Stimulated activated CD8-positive, alpha-beta memory T cell treated with anti-CD3 and anti-CD28 coated beads, Interleukin-4, amount 100 ng/mL, for 24 hours (primary cell): ENCODE measurements at regions not wholly inside any gene's neighbourhood (a gene's known extent, or its start where the extent isn't known, plus 50 kb on each side); places are given as distances from the start of the nearest gene placed in this dataset.

Experiments used
- DNase-seq: peaks from one replicate; pipeline ENCODE4 v3.0.0-alpha.2; 2020; ENCODE audit warnings: low read depth

DNA sequence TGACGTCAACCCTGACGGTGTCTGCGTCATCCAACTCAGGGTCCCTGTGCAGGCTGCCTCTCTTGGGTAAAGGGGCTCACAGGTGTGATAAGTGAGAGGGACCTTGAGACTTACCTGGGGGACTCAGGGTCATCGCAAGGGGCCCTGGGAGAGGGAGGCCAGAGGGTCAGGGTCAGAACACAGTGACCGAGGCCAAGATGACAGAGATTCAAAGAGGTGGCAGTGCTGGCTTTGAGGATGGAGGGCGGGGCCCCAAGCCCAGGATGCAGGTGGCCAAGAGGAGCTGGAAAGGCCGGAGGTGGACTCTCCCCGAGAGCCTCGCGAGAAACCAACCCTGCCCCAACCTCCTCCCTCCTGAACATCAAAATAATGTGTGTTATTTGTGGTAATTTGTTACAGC is 165.2 kb upstream of the PPP2R2D start:
- no peak for DNase-seq

DNA sequence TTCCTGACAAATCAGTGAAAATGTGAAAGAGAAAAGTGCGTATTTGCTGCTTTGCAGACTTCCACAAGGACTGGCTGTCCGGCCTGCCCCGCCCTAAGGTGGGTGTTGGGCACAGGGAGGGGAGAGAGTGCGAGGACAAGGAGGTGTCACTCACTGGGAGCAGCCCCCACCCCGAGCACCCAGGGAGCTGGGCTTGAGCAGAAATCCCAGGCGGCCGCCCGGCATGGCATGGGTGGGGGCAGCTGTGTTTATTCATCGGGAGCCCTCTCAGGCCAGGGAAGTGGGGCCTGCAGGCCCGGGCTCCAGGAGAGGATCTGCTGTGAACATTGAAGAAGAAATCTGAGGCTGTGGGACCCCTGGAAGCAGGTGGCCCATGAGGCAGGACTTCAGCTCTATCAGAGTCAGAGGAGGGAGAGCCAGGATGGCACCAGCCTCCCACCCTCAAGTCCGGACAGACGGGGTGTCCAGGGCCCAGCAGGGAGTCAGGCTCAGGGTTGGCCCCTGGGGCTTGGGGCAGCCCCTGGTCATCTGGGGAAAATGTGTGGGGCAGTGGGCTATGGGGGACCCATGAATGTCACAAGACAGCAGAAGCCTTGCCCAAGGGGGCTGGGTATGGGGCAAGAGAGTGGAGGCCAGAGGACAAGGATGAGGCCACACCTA is 164.4 kb upstream of the PPP2R2D start:
- no peak for DNase-seq

DNA sequence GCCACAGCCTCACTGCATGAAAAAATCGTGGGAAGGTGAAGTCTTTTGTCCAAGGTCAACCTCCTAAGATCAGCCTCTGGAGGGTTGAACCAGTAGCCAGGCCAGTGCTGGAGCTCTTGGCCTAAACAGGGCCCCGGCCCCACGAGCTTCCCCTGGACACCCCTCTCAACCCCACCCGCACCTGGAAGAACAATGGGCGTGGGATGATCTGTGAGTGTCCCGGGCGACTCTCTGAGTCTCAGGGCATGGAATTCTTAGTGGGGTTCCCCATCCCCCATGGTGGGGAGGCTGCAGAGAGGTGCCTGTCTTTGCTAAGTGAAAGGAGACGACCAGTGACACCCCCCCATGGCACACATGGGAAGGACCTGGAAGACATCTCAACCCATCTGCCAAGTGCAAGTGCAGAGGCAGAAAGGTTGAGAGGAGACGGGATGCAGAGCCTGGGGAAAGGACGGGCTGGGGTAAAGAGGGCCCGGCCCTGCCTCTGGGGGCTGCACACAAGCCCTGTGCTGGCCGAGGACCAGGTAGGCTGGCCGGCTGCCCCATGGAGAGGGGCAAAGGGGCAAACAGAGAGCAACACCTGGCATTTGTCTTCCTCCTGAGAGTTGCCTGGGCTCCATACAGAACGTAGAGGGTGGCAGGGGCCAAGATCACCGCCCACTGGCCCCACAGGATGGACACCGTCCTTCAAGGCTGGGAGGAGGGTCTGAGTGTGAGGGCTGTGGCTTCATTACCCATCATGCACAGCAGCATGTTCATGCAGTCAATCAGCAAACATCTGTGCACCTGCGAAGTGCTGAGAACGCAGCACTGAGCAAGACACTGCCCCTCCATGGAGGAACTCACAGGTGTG is 163.0 kb upstream of the PPP2R2D start:
- DNase-seq: no peak

DNA sequence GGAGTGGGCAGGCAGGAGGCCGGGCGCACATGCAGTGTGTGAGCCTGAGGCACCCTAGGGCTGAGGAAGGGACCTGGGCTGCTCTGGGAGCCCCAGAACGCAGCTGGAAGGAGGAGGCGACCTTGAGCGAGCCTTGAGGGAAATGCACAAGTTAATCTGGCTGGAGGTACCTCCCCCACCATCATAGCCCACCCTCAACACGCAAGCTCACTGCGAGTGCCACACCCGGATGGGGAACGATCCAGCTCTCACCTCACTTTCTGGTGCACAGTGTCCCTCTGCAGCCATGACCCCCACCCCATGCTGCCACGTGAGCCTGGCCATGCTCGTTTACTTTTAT is 162.4 kb upstream of the PPP2R2D start:
- no peak for DNase-seq

DNA sequence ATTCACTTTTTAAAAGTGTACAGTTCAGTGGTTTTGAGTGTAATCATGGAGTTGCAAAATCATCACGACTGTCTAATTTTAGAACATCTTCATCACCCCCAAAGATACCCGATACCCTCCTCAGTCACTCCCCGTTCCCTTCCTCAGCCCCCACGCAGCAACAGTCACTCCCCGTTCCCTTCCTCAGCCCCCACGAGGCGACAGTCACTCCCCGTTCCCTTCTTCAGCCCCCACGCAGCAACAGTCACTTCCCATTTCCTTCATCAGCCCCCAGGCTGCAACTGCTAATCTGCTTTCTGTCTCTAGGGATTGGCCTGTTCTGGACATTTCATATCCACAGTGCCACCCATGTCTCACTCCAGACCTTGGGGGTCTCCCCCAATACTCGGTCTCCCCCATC is 161.6 kb upstream of the PPP2R2D start:
- no peak for DNase-seq

DNA sequence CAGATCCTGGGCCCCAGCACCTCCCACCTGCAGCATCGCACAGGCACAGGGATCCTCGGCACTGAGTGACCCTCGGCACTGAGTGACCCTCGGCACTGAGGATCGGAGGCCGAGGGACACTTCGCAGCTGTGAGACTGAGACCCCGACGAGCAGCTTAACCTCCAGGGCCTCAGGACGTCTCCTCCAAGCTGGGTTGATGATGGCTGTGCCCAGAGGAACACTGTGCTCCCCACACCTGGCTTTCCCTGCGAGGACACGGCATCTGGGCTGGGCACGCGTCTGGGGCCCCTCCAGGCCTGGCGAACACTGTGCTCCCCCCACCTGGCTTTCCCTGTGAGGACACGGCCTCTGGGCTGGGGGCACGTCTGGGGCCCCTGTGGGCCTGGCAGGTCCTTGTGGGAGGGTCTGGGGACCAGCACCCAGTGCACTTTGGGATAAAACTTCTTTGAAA is 158.3 kb upstream of the PPP2R2D start:
- no peak for DNase-seq

DNA sequence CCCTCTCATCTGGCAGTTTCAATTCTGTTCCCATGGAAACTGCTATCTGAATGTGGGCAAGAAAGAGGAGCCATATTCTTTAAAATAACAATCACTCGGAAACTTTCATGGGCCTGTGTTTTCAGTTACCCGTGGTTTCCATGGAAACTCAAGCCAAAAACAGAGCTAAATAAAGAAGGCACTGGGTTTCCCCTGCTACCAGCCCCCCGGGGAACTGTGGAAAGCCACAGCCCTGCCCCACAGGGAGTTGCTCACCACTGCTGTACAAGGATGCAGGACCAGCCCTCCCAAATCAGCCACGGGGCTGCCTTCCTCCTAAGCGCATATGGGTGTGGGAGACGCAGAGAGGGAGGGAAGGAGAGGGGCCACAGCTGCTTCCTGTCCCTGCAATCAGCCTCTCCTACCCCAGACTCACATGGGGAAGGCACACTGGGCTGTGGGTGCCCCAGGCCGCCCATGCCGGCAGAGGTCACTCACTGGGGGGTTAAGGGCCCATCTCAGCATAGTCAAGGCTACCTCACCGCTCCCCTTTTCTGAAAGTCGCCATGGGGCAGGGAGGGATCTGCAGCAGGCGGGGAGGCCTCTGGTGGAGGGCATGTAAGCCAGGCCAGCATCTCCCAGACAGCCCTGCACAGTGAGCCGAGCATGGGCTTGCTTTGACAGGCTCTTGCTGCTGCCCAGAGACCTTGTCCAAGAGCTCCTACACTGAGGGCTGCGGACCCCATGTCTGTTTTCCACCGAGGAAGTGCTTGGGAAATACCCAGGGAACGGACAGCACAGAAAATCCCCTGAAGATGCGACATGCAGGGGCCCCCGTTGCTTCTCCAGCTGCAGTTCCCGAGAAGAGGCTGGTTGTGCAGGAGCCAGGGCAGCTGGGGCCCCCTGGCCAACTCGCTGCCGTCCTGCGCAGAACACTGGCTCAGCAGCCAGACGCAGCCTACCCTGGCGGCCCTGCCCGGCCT is 157.3 kb upstream of the PPP2R2D start:
- no peak for DNase-seq

DNA sequence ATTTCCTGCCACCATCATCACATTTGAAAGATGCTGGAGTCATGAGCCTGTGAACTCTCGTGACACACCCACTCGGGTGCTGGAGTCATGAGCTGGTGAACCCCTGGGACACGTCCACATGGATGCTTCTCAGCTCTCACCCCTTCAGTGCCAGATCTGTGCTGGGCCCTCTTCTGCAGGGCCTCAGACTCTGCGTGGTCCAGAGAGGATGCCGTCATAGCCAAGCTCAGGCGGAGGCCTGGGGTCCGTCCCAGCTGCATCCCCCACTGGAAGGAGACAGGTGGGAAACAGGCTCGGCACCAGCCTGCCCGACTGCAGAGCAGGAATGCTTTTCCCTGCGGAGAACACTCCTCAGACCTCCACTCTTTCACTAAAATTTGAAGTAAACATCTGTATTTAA is 156.5 kb upstream of the PPP2R2D start:
- DNase-seq: no peak

DNA sequence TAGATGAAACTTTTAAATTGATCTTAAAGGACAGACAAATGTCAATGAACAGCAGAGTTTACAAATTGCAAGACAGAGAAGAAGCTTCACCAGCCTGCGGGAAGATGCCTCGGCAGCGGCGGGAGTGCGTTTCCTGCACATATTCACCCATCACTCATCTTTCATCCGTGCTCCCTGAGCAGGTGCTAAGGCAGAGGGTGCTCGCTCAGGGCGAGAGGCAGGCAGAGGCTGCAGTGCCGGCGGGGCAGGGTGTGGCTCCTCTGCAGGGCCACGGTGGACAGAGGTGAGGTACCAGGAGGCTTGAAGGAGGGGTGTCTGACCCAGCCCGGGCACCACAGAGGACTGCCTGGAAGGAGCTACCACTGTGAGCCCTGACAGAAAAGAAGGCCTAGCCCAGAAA is 155.2 kb upstream of the PPP2R2D start:
- no peak for DNase-seq

DNA sequence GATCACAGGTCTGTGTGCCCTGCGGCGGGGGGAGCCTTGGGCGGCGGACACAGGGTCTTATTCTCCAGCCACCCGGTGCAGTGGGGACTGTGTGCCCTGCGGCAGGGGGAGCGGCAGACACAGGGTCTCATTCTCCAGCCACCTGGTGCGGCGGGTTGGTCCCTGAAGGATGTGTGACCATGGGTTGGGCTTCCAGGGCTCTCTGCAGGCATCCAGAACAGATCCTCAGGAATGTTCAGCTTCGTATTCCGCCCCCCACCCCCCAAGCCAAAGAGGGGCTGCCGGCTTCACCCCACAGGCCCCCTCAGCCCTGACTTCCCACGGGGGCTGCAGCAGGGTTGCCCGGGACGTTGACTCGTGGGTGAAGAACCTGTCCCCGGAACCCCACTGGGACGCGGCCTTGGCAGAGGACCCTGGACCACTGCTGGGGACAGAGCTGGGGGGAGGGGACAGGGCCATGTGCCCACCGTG is 154.5 kb upstream of the PPP2R2D start:
- DNase-seq: no peak

DNA sequence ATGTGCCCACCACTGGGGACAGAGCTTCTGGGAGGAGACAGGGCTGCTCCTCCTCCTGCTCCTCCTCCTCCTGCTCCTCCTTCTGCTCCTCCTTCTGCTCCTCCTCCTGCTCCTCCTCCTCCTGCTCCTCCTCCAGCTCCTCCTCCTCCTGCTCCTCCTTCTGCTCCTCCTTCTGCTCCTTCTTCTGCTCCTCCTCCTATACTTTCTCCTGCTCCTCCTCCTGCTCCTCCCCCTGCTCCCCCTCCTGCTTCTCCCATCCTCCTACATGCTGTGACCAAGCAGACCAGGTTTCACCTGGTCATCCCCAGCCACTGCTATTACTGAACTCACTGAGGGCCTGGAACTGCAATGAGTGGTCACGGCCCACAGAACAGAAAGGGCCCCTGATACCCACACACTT is 154.0 kb upstream of the PPP2R2D start:
- DNase-seq: no peak

DNA sequence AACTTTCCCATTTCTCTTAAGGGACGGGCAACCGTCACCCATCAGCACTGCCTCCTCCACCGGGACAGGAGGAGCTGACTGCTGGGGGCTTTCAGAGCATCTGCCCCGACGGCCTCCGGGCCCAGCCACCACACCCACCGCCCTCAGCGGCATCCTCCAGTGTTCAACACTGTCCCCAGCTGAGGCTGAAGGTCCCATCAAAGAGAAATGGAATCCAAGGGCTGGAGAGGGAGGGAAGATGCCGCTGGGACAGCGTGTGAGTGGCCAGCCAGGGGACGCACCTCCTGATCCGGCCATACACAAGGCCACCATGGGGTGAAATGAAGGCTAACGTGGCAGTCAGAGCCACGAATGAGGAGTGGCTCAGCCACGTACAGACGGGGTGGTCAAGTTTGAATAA is 153.6 kb upstream of the PPP2R2D start:
- DNase-seq: no peak

DNA sequence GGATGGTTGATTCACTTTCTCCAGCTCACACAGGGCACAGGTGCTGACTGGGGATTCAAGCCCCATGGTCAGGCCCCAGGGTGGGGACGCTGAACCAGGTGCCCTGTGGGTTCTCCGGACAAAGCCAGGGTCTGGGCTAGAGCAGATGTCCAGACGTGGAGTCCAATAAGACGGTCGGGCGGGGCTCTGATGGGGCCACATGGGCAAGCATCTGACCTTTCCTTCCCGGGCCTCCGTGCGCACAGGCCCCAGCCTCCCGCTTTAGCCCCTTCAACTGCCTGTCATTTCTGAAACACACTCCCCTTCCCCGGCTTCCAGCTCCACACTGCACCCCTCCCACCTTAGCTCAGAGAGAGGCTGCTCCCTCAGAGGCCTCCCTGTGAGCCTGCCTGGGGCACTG is 153.0 kb upstream of the PPP2R2D start:
- DNase-seq: no peak

DNA sequence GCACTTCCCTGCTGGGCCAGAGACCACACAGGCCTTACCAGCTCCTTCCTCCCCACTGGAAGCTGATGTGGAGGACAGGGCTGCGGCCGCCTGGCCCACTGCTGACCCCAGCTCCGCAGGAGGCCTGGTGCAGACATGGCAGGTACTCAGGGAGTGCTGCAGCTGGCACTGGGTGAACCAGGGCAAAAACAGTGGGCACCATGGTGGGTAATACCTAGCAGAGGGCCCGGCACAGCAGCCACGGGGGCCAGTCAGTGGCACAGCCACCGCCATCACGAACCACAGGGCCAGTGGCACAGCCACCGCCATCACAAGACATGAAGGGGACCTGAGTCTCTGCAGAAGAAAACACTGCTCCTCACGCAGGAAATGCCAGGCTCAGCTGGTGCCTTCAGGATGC is 152.6 kb upstream of the PPP2R2D start:
- no peak for DNase-seq

DNA sequence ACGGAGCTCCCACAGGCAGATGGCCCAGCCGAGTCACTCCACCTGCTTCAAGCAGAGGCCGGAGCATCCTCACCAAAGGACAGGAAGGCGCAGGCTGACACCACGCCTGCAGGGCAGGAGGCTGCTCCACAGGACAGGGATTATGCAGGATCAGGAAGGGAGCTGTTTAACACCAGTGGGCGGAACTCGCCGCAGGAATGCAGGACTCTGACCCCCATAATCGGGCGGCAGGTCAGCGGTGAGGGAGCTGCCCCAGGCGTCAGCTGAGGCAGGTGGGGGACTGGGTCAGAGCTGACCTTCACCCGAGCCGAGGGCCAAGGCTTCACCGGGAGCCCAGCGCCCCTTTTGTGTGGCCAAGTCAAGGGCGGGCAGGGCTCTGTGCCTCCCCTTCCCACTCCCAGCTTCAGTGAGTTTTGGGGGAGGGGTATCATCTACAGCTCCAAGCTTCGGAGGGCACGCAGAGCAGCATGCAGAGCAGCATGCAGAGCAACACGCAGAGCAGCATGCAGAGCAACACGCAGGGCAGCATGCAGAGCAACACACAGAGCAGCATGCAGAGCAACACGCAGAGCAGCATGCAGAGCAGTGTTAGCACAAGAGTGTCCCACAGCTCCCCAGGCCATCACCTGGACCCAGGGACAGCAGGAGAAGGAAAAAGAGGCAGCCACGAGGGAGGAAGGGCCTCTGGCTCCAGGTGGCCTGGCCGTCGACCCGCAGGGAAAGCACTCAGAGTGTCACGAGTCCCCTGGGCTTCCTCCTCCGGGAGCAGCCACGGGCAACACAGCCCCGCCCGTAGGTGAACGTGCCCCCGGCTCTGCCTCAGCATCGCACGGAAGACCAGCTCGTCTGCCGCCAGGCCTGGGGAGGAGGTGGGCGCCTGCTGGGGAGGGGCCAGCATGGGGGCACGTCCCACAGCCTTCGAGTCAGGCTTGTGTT is 151.7 kb upstream of the PPP2R2D start:
- DNase-seq: no peak

DNA sequence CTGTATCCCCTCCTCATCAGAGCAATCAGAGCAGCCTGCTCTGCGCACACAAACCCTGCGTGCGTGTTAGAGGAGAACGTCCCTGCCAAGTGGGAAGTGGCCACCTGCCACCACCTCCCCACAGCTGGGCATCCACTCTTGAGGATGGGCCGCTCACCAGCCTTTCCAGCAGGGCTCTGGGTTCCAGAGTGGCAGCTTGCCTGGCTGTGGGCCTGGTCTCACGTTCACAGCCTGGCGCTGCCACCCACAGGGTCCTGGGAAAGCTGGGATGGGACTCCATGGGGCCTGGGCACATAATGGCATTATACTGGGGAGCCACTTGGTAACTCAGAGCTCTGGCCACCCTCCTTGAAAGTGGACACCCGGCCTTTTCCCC is 151.1 kb upstream of the PPP2R2D start:
- DNase-seq: no peak

DNA sequence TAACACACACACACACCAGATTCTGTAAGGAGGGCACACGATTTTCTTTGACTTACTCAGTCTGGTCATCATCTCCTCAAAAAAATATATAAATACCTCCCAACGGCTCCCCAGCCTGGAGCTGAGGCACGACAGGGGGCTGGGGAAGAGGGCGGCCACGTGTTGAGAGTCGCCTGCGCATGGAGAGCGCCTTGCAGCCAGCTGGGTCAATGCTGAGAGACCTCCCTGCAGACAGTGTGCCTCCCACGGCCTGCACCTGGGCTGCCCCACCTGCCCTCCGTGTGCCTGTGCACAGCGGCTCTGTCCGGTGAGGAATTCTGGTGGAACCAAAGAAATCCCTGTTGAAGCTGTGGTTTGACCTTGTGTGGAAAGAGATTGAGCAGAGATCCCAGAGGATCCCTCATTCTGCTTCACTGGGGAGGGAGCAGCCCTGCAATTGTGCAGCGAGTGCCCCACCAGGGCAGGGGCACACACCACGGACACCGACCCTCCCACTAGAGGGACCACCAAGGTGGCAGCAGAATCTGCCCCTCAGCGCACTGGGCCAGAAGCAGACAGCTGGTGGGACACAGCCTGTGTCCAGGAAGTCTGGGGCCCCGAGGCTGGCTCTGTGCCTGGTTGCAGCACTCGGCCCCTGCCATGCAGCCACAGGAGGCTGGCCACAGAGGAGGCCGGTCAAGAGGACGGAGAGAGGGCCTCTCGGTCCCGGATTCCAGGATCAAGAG is 150.5 kb upstream of the PPP2R2D start:
- no peak for DNase-seq

DNA sequence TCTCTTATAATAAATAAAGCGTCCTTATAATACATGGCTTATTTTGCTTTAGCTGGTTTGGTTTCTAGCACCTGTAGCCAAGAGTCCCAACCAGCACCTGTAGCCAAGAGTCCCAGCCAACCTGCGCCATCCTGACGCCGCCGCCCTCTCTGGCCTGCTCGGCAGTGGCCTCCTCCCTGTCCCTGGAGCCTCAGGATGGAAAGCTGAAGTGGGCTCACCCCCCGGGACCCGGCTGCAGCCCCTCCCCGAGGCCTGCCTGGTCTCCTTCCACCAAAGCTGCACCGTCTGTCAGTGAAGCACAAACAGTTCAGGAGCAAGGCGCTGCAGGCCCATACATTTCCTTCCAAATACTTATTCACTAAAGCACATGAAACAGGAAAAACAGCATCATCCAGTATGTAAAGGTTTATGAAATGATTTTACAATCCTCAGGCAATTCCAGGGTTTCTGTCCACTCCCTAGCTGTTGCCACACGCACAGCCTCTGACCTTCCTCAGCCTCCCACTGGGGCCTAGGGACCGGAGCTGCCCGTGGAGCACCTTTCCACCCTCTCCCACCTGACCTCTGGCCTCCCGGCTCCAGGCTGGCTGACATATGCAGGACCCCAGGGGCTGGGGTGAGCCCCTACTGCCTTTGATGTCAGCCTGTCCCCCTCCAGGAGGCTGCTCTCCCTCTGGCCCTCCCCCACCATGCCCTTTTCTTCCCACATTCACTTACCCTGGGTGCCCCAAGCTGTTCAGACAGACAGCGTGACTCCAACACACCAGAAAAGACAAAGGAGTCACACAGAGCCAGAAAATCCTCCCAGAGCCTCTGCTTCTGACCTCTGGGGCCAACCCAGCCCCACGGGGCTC is 149.6 kb upstream of the PPP2R2D start:
- DNase-seq: no peak

DNA sequence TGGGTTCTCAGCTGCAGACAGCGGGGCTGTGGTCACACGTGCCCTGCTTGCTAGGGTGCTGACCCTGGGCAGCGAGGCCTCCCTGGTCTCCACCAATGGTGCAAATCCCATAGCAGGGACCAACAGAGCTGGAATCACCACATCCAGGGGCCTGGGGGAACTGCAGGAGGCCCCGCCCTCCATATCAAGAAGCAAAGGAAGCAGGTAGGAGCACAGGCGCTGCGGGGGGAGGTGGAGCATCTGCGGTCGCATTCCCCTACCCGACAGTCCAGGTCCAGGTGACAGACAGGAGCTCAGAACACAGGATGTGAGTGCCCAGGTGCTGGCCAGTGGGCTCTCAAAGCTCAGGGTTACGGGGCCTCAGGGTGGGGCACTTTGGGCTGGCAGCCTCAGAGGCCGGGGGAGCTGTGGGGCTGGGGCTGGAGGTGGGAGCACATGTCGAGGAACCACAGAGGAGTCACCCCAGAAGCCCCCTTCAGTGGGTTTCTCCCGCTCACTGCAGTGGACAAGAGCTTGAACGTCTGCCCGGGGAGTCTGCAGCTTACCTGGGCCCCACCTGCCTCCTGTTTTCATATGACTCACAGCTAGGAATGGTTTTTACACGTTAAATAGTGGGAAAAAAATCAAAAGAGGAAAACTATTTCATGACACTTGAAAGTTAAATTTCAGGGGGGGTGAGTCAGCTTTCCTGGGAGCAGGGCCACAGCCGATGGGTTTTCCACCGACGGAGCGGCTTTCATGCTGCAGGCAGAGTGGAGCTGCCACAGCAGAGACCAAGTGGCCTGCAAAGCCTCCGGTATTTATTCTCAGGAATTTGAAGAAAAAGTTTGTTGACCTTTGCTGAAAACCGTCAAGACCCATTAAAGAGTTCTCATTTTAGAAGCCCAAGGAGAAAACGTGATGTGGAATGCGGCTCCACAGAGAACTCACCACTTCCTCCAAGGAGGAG is 148.7 kb upstream of the PPP2R2D start:
- DNase-seq: no peak
